ENCODE measurements at regions not wholly inside any gene's neighbourhood (a gene's known extent, or its start where the extent isn't known, plus 50 kb on each side); places are given as distances from the start of the nearest gene placed in this dataset.

- TF ChIP-seq CTCF (IDR thresholded peaks at IDR 0.05) = no peak
- no peak for TF ChIP-seq POLR2A (IDR thresholded peaks at IDR 0.05)
These were observed 942.4 kb downstream of the XPNPEP1 start for GRCh38 chr10:108980869-108981268.

Measured in uterus (tissue), 2 donors.